IMR-90 (cell line): ENCODE measurements at regions not wholly inside any gene's neighbourhood (a gene's known extent, or its start where the extent isn't known, plus 50 kb on each side); places are given as distances from the start of the nearest gene placed in this dataset.

Source experiments
- ATAC-seq: fragments of 200-7000 bp; cut with Tn5 transposase; 2 replicates; pipeline ENCODE4 v1.9.1; 2020; ENCODE audit warnings: low read depth, mild to moderate bottlenecking, moderate library complexity
- BruUV-seq: library from RNA; stranded (reverse); fragments of 400-500 nt; replicated peaks from 2 replicates; lab custom pipeline; 2021; lab: Mats Ljungman, UMichigan
- CTCF ChIA-PET: fragments of 300-600 bp; formaldehyde crosslinking; extraction: SDS; loops from one replicate; lab custom pipeline; 2021; ENCODE audit warnings: antibody characterized with exemption; lab: Yijun Ruan, JAX
- POLR2A ChIA-PET: fragments of 300-600 bp; sonication (Branson Sonifier 250); formaldehyde crosslinking; loops from one replicate; lab custom pipeline; 2022; ENCODE audit warnings: antibody characterized with exemption; ENCODE audit not compliant: unreplicated experiment; lab: Charles Lee
- DNase-seq: peaks from one replicate; pipeline ENCODE4 v3.0.0; 2013
- H2AFZ ChIP-seq: replicated peaks from 2 replicates; pipeline ENCODE3; 2013; ENCODE audit warnings: low read length, mild to moderate bottlenecking; ENCODE audit not compliant: poor library complexity
- H2AK5ac ChIP-seq: 2 replicates; pipeline ENCODE4 v1.6.1; 2013; ENCODE audit warnings: low read depth, low read length, inconsistent platforms
- H2AK9ac ChIP-seq: replicated peaks from 2 replicates; pipeline ENCODE3; 2013; ENCODE audit warnings: mild to moderate bottlenecking, low read depth, low read length, moderate library complexity; ENCODE audit not compliant: poor library complexity
- H2BK120ac ChIP-seq: 2 replicates; pipeline ENCODE4 v1.6.1; 2013; ENCODE audit warnings: low read depth, low read length, inconsistent platforms
- H2BK15ac ChIP-seq: 3 replicates; pipeline ENCODE4 v1.6.1; 2013; ENCODE audit warnings: low read depth, low read length, inconsistent platforms
- H2BK20ac ChIP-seq: 2 replicates; pipeline ENCODE4 v1.6.1; 2013; ENCODE audit warnings: low read depth, mild to moderate bottlenecking, inconsistent platforms, low read length, moderate library complexity
- H2BK5ac ChIP-seq: 2 replicates; pipeline ENCODE4 v1.6.1; 2013; ENCODE audit warnings: mild to moderate bottlenecking, low read depth, low read length, inconsistent platforms; ENCODE audit not compliant: poor library complexity, severe bottlenecking
- H3K14ac ChIP-seq: replicated peaks from 2 replicates; pipeline ENCODE4 v1.6.1; 2013; ENCODE audit warnings: low read depth, low read length, inconsistent platforms
- H3K18ac ChIP-seq: 2 replicates; pipeline ENCODE4 v1.6.1; 2013; ENCODE audit warnings: low read depth, low read length, control low read depth
- H3K23ac ChIP-seq: 2 replicates; pipeline ENCODE4 v1.6.1; 2013; ENCODE audit warnings: low read depth, low read length, inconsistent platforms
- H3K27ac ChIP-seq: 2 replicates; pipeline ENCODE4 v1.5.1; 2013; ENCODE audit warnings: mild to moderate bottlenecking, control low read depth, low read length; ENCODE audit not compliant: insufficient read depth
- H3K27me3 ChIP-seq: 2 replicates; pipeline ENCODE4 v1.6.1; 2013; ENCODE audit warnings: low read length; ENCODE audit not compliant: control insufficient read depth, insufficient read depth
- H3K36me3 ChIP-seq: 2 replicates; pipeline ENCODE4 v1.6.1; 2013; ENCODE audit warnings: low read length, mixed read lengths; ENCODE audit not compliant: control insufficient read depth, insufficient read depth
- H3K4ac ChIP-seq: 2 replicates; pipeline ENCODE4 v1.6.1; 2013; ENCODE audit warnings: low read depth, low read length, inconsistent platforms
- H3K4me1 ChIP-seq: 2 replicates; pipeline ENCODE4 v1.6.1; 2013; ENCODE audit warnings: low read length, mixed read lengths; ENCODE audit not compliant: control insufficient read depth, insufficient read depth
- H3K4me2 ChIP-seq: 2 replicates; pipeline ENCODE4 v1.6.1; 2013; ENCODE audit warnings: low read depth, mild to moderate bottlenecking, control low read depth, low read length, moderate library complexity
- H3K4me3 ChIP-seq: 2 replicates; pipeline ENCODE4 v1.5.1; 2013; ENCODE audit warnings: low read depth, mild to moderate bottlenecking, control low read depth, low read length, moderate library complexity; ENCODE audit not compliant: insufficient read depth
- H3K56ac ChIP-seq: 2 replicates; pipeline ENCODE4 v1.6.1; 2013; ENCODE audit warnings: low read length, inconsistent platforms; ENCODE audit not compliant: insufficient read depth; ENCODE audit errors: extremely low read depth
- H3K79me1 ChIP-seq, 2 experiments: 2 replicates each; pipeline ENCODE4 v1.6.1; 2013; ENCODE audit warnings: low read length in 2 of 2, inconsistent platforms in 1 of 2, low read depth in 1 of 2
- H3K9ac ChIP-seq: 2 replicates; pipeline ENCODE4 v1.6.1; 2013; ENCODE audit warnings: low read depth, low read length, control low read depth
- H3K9me1 ChIP-seq: 2 replicates; pipeline ENCODE4 v1.6.1; 2013; ENCODE audit warnings: low read length, inconsistent platforms; ENCODE audit not compliant: insufficient read depth
- H3K9me3 ChIP-seq: 2 replicates; pipeline ENCODE4 v1.6.1; 2013; ENCODE audit warnings: low read length; ENCODE audit not compliant: control insufficient read depth, insufficient read depth
- H4K20me1 ChIP-seq: 2 replicates; pipeline ENCODE4 v1.6.1; 2013; ENCODE audit warnings: low read length, inconsistent platforms; ENCODE audit not compliant: insufficient read depth
- H4K5ac ChIP-seq: 2 replicates; pipeline ENCODE4 v1.6.1; 2013; ENCODE audit warnings: mild to moderate bottlenecking, low read depth, low read length, control low read depth
- H4K8ac ChIP-seq, 2 experiments: 2 replicates each; pipeline ENCODE4 v1.6.1; 2013; ENCODE audit warnings: low read depth in 2 of 2, low read length in 2 of 2, control low read depth in 1 of 2, inconsistent platforms in 1 of 2
- H4K91ac ChIP-seq: 2 replicates; pipeline ENCODE4 v1.6.1; 2013; ENCODE audit warnings: low read depth, low read length, inconsistent platforms; ENCODE audit not compliant: insufficient read depth
- CHD1 ChIP-seq: IDR thresholded peaks from 2 replicates; pipeline ENCODE4 v1.6.1; 2012; ENCODE audit warnings: low read depth, low read length, improper control_type of control experiment
- POLR2A ChIP-seq: IDR thresholded peaks from 2 replicates; pipeline ENCODE4 v1.6.1; 2012; ENCODE audit warnings: mild to moderate bottlenecking, low read depth, low read length
- SMC3 ChIP-seq: fragments of 150-350 bp; IDR thresholded peaks from 2 replicates; pipeline ENCODE4 v1.6.1; 2016; ENCODE audit warnings: low read depth, mild to moderate bottlenecking, antibody characterized with exemption, low read length, moderate library complexity
- WGBS, 2 experiments: methylation state at CpG; one replicate each; pipeline versions ENCODE4 v1.1.5 to v1.1.7; 2013; ENCODE audit warnings: missing lambda C conversion rate in 2 of 2; ENCODE audit not compliant: insufficient read length in 1 of 2; ENCODE audit errors: extremely low coverage in 2 of 2; 5-methylcytosine and 5-hydroxymethylcytosine counted together
- dilution Hi-C: fragments of 300-500 bp; cut with HindIII; formaldehyde crosslinking; loops from one replicate; pipeline ENCODE4 v1.14.3; 2018; ENCODE audit warnings: low sequenced_read_pairs; ENCODE audit not compliant: unreplicated experiment
- in situ Hi-C: fragments of 300-500 bp; cut with MboI; formaldehyde crosslinking; loops from 3 replicates; pipeline ENCODE4 v1.14.3; 2019; ENCODE audit warnings: low sequenced_read_pairs, inconsistent platforms, mixed read lengths
- intact Hi-C: fragments of 100-400 bp; cut with micrococcal nuclease; formaldehyde crosslinking; loops from 2 replicates; pipeline ENCODE4 v1.10.0; 2022

- no peak overlapping the region for H2AFZ ChIP-seq
- H2BK5ac ChIP-seq = no peak overlapping the region
- DNase-seq = no peak
- H4K5ac ChIP-seq = no peak overlapping the region
- no peak overlapping the region for H2BK15ac ChIP-seq
- H2BK120ac ChIP-seq = no peak overlapping the region
- no peak overlapping the region for H3K27ac ChIP-seq
- H3K27me3 ChIP-seq = no peaks in the 10 kb centered on the region
- no peak overlapping the region for H4K8ac ChIP-seq
- CTCF ChIA-PET = interaction anchor here (0.6 kb wide), 1 partner anchor 19 kb away, joined by 3 read pairs; no protein-coding TSS in a partner anchor
- H3K4me2 ChIP-seq = no peak overlapping the region
- intact Hi-C loops = no loop called here
- no peak overlapping the region for H2AK9ac ChIP-seq
- no peak overlapping the region for H2BK20ac ChIP-seq
- H3K36me3 ChIP-seq = no peaks in the 10 kb centered on the region
- WGBS, 2 experiments = 60% methylated on average over 1 of the region's 1 CpG; no CpG with 5 or more reads in 1 of the 2 experiments
- H3K79me1 ChIP-seq = no peaks in the 10 kb centered on the region
- H4K91ac ChIP-seq = no peak overlapping the region
- H3K9me3 ChIP-seq = no peaks in the 10 kb centered on the region
- H3K14ac ChIP-seq = no peak overlapping the region
- H3K9me1 ChIP-seq = no peaks in the 10 kb centered on the region
- H3K4me1 ChIP-seq = no peaks in the 10 kb centered on the region
- H4K20me1 ChIP-seq = no peaks in the 10 kb centered on the region
- H3K56ac ChIP-seq = no peak overlapping the region
- no peak overlapping the region for H3K9ac ChIP-seq
- H3K18ac ChIP-seq = no peak overlapping the region
- POLR2A ChIA-PET = no interaction called here
- no TSS peak for BruUV-seq
- no peak overlapping the region for H2AK5ac ChIP-seq
- no peak overlapping the region for H3K4ac ChIP-seq
- dilution Hi-C loops = no loop called here
- peak; percentile 29; the same call in 1 of the 2 replicates for ATAC-seq
- TF ChIP-seq CHD1 = no peak
- no peak for TF ChIP-seq SMC3
- no peak for TF ChIP-seq POLR2A
- in situ Hi-C loops = no loop called here
- no peak overlapping the region for H3K23ac ChIP-seq
- H3K4me3 ChIP-seq = no peak overlapping the region
Measured at GRCh38 chr21:28699186-28699585, 293.5 kb downstream of the LTN1 start.
